ENCODE measurements at regions not wholly inside any gene's neighbourhood (a gene's known extent, or its start where the extent isn't known, plus 50 kb on each side); places are given as distances from the start of the nearest gene placed in this dataset.
A peak's percentile ranks its signal among the peaks of the same experiment; 100 is the strongest.

DNA sequence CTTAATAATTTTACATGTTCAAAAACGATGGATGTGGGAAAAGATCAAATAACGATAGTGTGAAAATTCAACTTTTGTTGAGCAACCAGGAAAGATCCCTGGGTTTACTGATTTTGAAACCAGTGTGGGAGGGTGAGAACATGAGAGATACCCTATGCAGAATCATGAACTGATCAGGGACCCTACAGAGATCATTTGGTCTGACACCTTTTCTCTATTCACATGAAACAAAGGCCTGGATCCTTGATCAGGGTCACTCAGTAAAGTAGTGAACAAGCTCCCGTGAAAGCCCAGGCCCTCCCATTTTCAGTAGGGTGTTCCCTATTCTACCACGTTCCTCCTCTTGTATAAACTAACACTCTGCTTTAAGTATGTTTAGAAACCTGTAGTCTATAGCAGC, 60.5 kb upstream of the DUSP22 start:
- no peaks in the 10 kb centered on the region for H3K27me3 ChIP-seq
- no peaks in the 10 kb centered on the region for H3K9me3 ChIP-seq
- no peak overlapping the region for H3K4me3 ChIP-seq (replicated peaks in 1 of 3)
- 73 to 83% methylated on average over 4 of the region's 4 CpGs for WGBS, 2 donors
- intact Hi-C loops (cut with DNase I): no loop called here
- no peak for TF ChIP-seq POLR2A (IDR thresholded peaks at IDR 0.05)
- TF ChIP-seq, protein P1, sequence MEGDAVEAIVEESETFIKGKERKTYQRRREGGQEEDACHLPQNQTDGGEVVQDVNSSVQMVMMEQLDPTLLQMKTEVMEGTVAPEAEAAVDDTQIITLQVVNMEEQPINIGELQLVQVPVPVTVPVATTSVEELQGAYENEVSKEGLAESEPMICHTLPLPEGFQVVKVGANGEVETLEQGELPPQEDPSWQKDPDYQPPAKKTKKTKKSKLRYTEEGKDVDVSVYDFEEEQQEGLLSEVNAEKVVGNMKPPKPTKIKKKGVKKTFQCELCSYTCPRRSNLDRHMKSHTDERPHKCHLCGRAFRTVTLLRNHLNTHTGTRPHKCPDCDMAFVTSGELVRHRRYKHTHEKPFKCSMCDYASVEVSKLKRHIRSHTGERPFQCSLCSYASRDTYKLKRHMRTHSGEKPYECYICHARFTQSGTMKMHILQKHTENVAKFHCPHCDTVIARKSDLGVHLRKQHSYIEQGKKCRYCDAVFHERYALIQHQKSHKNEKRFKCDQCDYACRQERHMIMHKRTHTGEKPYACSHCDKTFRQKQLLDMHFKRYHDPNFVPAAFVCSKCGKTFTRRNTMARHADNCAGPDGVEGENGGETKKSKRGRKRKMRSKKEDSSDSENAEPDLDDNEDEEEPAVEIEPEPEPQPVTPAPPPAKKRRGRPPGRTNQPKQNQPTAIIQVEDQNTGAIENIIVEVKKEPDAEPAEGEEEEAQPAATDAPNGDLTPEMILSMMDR (IDR thresholded peaks at IDR 0.05): no peak
- H3K4me1 ChIP-seq: no peaks in the 10 kb centered on the region
- DNase-seq: no peak
- no peaks in the 10 kb centered on the region for H3K36me3 ChIP-seq
- H3K27ac ChIP-seq: no peak overlapping the region

- Histone ChIP-seq H3K4me1 (no peaks in the 10 kb centered on the region), H3K27ac (no peak overlapping the region), H3K4me3 (replicated peaks in 1 of 3) (no peak overlapping the region), H3K9me3 (no peaks in the 10 kb centered on the region), H3K36me3 (no peaks in the 10 kb centered on the region), H3K27me3 (no peaks in the 10 kb centered on the region)
- 89 to 97% methylated on average over 12 of the region's 12 CpGs for WGBS, 2 donors
- intact Hi-C loops (cut with DNase I): no loop called here
- TF ChIP-seq, protein P1 (IDR thresholded peaks at IDR 0.05): no peak
- TF ChIP-seq POLR2A (IDR thresholded peaks at IDR 0.05): no peak
- no peak for DNase-seq
Measured at GRCh38 chr6:232982-233640, 59.2 kb upstream of the DUSP22 start.

DNA sequence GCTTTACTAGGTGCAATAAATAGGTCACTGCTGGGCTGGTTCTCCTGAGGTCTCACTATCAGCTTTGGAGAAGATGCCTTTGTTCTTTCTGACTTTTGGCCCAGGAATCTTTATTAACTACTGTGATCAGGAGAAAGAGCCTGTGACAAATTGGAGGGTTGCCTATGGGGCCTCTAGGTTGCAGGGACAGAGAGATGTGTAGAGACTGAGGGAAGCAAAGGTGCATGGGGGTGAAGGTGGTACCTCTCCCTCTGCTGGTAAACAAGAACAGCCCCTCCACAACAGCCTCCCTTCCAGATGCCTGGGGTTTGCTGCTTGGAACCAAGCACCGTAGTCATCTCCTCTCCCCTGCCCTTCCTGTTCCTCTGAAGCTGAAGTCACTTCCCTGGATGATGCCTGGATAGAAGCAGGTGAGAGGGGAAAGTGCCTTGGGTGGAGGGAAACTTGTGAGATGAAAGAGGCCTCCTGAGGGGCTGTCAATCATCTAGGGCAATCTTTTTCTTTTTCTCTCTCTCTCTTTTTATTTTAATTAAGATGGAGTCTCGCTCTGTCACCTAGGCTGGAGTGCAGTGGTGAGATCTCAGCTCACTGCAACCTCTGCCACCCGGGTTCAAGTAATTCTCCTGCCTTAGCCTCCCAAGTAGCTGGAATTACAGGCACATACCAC, 57.4 kb upstream of the DUSP22 start:
- intact Hi-C loops (cut with DNase I): no loop called here

GRCh38 chr6:235763-236360, 56.4 kb upstream of the DUSP22 start:
- Histone ChIP-seq H3K4me1 (no peaks in the 10 kb centered on the region), H3K27ac (peak overlapping the region in 2 of 3 donors; percentile 14 to 18), H3K9me3 (no peaks in the 10 kb centered on the region), H3K36me3 (no peaks in the 10 kb centered on the region), H3K27me3 (no peaks in the 10 kb centered on the region), H3K4me3 (replicated peaks in 1 of 3) (no peak overlapping the region)
- WGBS, 2 donors: 8 to 23% methylated on average over 2 of the region's 2 CpGs
- peak in 1 of 2 donors; percentile 24 for DNase-seq
- TF ChIP-seq POLR2A (IDR thresholded peaks at IDR 0.05): no peak
- TF ChIP-seq, protein P1 (IDR thresholded peaks at IDR 0.05): no peak
- intact Hi-C loops (cut with DNase I): no loop called here

More for the DNA sequence above, 57.4 kb upstream of the DUSP22 start:
- no peak for DNase-seq
- 86 to 95% methylated on average over 3 of the region's 3 CpGs for WGBS, 2 donors
- Histone ChIP-seq H3K4me1 (no peaks in the 10 kb centered on the region), H3K36me3 (no peaks in the 10 kb centered on the region), H3K27ac (no peak overlapping the region), H3K9me3 (no peaks in the 10 kb centered on the region), H3K4me3 (replicated peaks in 1 of 3) (no peak overlapping the region), H3K27me3 (no peaks in the 10 kb centered on the region)
- no peak for TF ChIP-seq POLR2A (IDR thresholded peaks at IDR 0.05)
- TF ChIP-seq, protein P1 (IDR thresholded peaks at IDR 0.05): no peak

DNA sequence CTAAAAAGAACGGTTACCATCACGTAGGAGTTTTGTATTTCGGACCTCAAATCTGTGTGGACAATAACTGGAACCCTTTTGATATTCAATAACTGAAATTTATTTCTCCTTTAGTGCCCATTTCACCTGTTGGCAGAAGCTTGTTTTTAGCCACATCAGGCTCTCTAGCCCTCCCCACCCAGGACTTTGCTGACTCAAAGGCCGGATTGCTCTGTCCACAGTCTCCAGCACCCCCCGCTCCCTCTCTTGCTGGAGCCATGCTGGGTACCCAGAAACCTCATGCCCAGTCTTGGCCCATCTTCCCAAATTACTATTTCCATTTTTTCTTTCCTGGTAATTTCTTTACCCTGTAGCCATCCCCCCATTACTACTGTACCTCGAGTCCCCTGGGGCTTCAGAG, 55.8 kb upstream of the DUSP22 start:
- no peak for DNase-seq
- H3K9me3 ChIP-seq: no peaks in the 10 kb centered on the region
- H3K4me1 ChIP-seq: no peaks in the 10 kb centered on the region
- no peak overlapping the region for H3K4me3 ChIP-seq (replicated peaks in 1 of 3)
- peak overlapping the region in 1 of 3 donors; percentile 18 for H3K27ac ChIP-seq
- H3K27me3 ChIP-seq: no peaks in the 10 kb centered on the region
- no peaks in the 10 kb centered on the region for H3K36me3 ChIP-seq
- WGBS, 2 donors: 86 to 88% methylated on average over 6 of the region's 6 CpGs
- intact Hi-C loops (cut with DNase I): no loop called here
- TF ChIP-seq POLR2A (IDR thresholded peaks at IDR 0.05): no peak
- TF ChIP-seq, protein P1 (IDR thresholded peaks at IDR 0.05): no peak
